ENCODE measurements at regions not wholly inside any gene's neighbourhood (a gene's known extent, or its start where the extent isn't known, plus 50 kb on each side); places are given as distances from the start of the nearest gene placed in this dataset.

DNA sequence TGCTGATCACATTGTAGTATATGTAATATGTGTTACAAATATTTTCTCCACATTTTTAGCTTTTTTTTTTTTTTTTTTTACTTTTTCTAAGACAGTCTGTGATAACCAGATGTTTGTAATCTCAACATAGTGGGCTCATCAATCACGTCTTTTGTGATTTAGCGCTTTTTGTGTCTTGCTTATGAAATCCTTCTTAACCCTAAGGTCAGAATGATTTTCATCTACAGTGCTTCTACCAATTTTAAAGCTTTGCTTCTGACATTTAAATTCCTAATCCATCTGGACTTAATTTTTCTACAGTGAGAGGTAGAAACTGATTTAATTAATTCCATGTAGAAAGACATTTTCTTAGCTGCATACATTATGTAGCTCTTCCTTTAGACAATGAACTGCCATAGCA is 626.4 kb downstream of the TNS3 start:
- TF ChIP-seq CTCF (conservative IDR thresholded peaks at IDR 0.05; ENCODE audit: low read depth, low read length), result no peak
- TF ChIP-seq POLR2A (IDR thresholded peaks at IDR 0.05; ENCODE audit: low read depth, low read length), result no peak
- no peak for TF ChIP-seq RCOR1 (IDR thresholded peaks at IDR 0.05; ENCODE audit: insufficient replicate concordance, low read length)

All from IMR-90 (cell line).